ENCODE measurements at regions not wholly inside any gene's neighbourhood (a gene's known extent, or its start where the extent isn't known, plus 50 kb on each side); places are given as distances from the start of the nearest gene placed in this dataset.
A peak's percentile ranks its signal among the peaks of the same experiment; 100 is the strongest.

GRCh38 chr4:185945906-185946305, 123.0 kb upstream of the TLR3 start:
- no peak for DNase-seq (ENCODE audit: low read depth)
- no peak overlapping the region for H3K4me3 ChIP-seq (ENCODE audit: low read length)
- TF ChIP-seq CTCF (IDR thresholded peaks at IDR 0.05; ENCODE audit: insufficient read depth, low read depth, low read length, missing control alignments) = no peak

GRCh38 chr4:185950891-185951290, 118.1 kb upstream of the TLR3 start:
- no peak overlapping the region for H3K4me3 ChIP-seq (ENCODE audit: low read length)
- no peak for TF ChIP-seq CTCF (IDR thresholded peaks at IDR 0.05; ENCODE audit: insufficient read depth, low read depth, low read length, missing control alignments)
- peak; percentile 35 for DNase-seq (ENCODE audit: low read depth)

- DNase-seq (ENCODE audit: low read depth) = no peak
- TF ChIP-seq CTCF (IDR thresholded peaks at IDR 0.05; ENCODE audit: insufficient read depth, low read depth, low read length, missing control alignments) = no peak
- no peak overlapping the region for H3K4me3 ChIP-seq (ENCODE audit: low read length)
Observed at GRCh38 chr4:185955151-185955770, 113.7 kb upstream of the TLR3 start.

- no peak overlapping the region for H3K4me3 ChIP-seq (ENCODE audit: low read length)
- TF ChIP-seq CTCF (IDR thresholded peaks at IDR 0.05; ENCODE audit: insufficient read depth, low read depth, low read length, missing control alignments) = no peak
- no peak for DNase-seq (ENCODE audit: low read depth)
Observed at GRCh38 chr4:185955826-185956543, 113.0 kb upstream of the TLR3 start.

GRCh38 chr4:185956544-185956940, 112.4 kb upstream of the TLR3 start:
- no peak for DNase-seq (ENCODE audit: low read depth)
- no peak for TF ChIP-seq CTCF (IDR thresholded peaks at IDR 0.05; ENCODE audit: insufficient read depth, low read depth, low read length, missing control alignments)

GRCh38 chr4:185958094-185958747, 110.7 kb upstream of the TLR3 start:
- H3K4me3 ChIP-seq (ENCODE audit: low read length) = no peak overlapping the region
- TF ChIP-seq CTCF (IDR thresholded peaks at IDR 0.05; ENCODE audit: insufficient read depth, low read depth, low read length, missing control alignments) = no peak
- DNase-seq (ENCODE audit: low read depth) = no peak

More at GRCh38 chr4:185956544-185956940, 112.4 kb upstream of the TLR3 start:
- no peak overlapping the region for H3K4me3 ChIP-seq (ENCODE audit: low read length)
